HG03095 (cell line): ENCODE measurements at regions not wholly inside any gene's neighbourhood (a gene's known extent, or its start where the extent isn't known, plus 50 kb on each side); places are given as distances from the start of the nearest gene placed in this dataset.

ENCODE experiments used
- ATAC-seq: cut with Tn5 transposase; IDR thresholded peaks from one replicate; pipeline ENCODE4 v1.9.1; 2021; ENCODE audit warnings: moderate library complexity; ENCODE audit not compliant: unreplicated experiment

DNA sequence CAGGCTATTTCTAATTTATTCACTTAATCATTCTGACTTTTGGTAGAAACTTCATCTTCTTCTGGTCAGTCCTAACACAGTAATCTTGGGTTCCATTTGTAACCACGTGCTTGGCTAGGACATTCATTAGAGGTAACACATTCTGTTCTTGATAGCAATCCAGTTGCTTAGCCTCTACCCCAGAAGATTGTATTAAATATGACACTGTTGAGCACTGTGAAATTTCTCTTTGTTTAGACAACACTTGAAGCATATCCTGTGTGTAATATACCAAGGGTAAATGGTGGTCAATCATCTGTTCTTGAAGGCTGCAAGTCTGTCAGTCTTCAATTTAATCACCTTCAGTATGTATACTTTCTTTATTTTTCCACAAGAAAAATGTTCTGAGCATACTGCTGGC is 523.0 kb downstream of the ANKRD50 start:
- no peak for ATAC-seq

DNA sequence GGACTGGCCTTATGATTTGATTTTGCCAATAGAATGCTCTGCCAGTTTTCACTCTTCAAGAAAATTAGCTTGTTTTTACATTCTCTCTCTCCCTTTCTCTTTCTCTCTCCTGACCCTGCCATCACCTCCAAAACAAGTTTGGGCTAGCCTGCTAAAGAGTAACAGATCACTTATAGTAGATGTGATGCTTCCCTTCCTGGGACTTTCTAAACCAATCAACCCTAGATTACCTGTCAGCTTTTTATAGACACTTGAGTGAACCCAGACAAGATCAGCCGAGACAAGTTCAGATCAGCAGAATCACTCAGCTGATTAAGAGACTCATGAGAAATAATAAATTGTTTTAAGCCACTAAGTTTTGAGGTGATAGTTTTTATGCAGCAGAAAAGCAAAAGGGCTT is 521.2 kb downstream of the ANKRD50 start:
- ATAC-seq: no peak

DNA sequence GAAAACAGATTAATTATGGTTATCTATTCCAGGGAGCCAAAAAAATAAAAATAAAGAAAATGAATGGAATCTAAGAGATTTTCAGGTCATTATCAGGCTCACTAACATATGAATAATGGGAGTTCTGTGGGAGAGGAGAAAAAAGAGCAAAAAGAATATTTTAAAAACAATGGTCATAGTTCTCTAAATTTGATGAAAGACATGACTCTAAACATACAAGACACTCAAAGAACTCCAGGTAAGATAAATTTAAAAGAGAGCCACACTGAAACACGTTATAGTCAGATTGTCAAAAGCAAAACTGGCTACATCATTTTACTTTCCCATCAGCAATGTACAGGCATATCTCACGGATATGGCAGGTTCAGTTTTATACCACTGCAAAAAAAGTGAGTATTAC is 520.0 kb downstream of the ANKRD50 start:
- no peak for ATAC-seq

DNA sequence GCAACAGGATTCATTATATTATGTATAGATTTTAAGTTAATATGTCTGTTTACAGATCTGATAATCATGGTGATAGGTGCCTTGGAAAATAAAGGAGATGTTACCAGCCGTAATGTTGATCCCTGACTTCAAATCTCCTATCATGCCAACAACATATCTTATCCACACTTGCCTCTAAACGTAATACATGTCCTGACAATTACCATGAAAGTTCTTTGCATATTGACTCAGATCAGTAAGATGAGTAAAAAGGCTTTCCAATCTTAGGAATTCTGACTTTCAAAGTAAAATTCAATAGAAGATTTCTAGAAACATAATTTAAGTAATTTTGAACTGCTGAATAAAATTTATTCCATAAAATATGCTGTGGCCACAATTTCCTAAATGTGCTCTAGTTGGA is 513.3 kb downstream of the ANKRD50 start:
- no peak for ATAC-seq

DNA sequence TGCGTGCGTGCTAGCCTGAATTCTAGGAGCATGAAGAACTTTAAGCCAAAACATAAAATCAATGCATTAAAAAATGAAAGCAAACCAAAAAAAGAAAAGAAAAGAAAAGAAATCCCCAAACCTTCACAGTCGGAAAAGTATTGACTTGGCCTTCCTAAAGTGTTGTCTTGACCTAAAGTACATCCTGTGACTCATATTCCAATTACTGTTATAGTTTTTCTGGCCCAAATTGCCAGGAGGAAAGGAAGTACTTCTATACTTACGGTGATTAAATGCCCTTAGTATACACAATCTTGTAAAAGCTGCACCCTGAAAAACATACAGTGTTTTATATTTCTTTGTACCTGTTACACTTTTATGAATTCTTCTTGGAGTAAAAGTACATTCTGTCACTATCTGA is 512.8 kb downstream of the ANKRD50 start:
- ATAC-seq: no peak

DNA sequence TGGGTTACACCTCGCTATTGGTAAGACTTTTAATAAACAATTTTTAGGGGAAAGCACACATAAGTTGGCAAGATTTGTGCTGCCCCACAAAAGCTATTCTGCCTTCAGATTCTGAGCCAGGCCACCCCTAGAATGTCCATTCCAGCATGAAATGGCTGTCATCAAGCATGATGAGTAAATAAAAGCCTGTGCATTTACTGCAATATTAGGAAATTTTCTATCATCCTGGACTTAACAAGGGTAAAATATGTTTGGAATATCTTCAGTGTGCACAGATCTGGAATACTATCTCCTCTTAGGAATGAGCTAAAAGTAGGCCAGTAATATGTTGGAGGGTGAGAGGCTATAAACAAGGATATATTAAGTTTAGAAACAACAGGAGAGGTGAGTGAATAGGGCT is 510.9 kb downstream of the ANKRD50 start:
- ATAC-seq: no peak

DNA sequence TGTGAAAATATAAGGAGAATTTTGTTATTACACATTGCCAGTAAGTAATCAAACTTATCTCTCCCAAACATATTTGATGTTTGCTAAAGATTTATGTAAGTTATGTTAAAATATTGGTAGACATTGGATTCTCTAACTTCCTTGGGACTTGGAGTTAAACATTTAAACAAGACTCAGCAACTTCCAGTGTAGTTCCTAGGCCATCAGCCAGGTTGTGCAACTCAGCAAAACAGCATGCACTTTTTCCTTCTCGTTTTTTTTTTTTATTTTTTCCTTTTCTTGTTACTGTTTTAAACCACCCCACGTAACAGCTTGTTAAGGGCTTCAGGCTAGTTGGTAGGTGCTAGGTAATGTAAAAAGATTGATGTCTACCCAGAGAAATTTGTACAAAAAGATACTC is 510.4 kb downstream of the ANKRD50 start:
- ATAC-seq: no peak

DNA sequence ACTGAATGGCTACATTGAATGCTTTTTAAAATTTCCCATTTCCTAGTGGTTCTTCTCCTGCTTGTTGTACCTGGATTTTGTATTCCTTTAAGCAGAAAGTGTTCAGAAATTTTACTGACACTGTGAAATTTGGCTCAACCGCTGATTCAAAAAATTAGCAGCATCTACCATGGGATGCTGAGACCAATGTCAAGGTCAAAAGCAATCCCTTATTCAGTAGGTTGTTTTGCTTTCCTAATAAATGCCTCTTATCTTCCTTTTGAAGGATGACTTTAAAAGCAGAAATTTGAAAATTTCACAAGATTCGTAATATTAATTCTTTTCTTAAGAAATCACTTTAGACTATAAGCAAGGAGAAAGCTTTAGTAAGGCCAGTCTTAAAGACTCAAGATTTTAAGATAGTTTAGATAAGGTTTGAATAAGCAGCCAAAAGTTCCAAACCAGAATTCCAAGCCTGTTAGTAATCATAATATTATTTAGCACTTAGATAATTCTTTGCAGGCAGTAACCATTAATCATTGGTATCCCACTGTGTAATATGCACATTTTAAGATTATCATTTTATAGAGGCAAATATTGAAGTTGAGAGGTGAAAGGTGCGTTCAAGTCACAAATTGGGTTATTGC is 508.8 kb downstream of the ANKRD50 start:
- ATAC-seq: no peak

DNA sequence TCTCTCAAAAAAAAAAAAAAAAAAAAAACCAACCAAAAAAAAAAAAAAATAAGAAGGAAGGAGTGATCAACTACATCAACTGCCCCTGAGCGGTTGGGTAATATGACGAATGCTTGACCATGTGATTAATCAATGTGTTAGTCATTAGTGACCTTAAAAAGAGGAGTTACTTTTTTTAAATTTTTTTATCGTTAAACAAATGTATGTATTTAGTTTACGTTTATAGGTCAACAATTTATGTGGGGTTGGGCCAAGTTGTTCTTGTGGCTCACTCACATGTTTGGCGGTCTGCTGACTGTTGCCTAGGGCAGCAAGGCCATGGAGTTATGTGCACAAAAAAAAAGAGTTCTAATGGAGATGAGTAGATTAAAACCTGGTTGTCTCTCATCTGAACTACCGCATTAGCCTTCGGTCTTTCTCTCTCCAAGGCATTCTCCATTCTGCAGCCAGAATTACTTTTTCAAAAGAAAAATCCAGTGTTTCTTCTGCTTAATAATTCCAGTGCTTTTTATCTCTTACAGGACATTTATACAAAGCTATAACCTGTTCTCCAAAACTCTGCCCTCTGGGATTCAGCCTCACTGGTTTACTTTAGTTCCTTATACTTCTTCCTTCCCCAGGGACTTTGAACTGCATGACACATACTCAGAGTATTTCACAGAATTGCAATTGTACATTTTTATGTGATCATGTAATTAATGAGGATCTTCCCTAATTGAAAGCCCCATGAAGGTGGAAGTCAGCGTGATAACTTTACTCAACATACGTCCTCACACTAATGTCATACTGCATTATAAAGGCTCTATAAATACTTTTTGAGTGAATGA is 505.5 kb downstream of the ANKRD50 start:
- no peak for ATAC-seq

DNA sequence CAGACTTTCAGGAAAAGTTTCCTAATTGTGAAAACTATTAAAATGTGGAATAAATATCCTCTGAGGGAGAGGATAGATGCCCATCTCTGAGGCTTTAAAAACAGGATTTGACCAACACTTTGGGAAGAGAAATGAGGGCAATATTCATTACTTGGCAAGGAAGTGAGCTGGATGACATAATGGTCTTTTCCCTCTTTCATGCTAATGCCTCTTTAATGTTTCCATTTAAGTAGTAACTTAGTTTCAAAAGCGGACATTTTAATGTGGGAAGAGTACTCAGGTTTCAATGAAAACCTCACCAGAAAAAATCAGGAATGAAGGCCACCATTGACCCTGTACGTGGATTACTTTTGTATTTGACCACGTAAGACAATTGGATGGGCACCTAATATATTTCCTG is 503.3 kb downstream of the ANKRD50 start:
- ATAC-seq: no peak

DNA sequence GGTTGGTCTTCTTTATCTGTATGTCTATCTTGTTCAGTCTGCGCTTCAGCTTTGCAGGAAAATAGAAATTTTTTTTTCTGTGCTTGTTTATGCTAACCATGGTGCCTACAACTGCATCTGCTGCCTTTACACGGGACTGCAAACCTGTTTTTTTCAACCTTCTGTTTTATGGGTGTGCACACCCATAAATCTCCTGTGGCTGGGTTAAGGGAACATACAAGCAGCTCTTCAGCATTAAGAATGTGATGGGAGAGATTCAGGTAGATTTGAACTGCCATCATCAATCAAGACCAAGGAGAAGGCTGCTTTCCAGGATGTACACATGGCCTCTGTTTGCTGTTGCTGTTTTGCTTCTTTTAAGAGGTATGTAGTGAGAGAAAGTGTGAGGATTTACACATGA is 502.9 kb downstream of the ANKRD50 start:
- no peak for ATAC-seq

DNA sequence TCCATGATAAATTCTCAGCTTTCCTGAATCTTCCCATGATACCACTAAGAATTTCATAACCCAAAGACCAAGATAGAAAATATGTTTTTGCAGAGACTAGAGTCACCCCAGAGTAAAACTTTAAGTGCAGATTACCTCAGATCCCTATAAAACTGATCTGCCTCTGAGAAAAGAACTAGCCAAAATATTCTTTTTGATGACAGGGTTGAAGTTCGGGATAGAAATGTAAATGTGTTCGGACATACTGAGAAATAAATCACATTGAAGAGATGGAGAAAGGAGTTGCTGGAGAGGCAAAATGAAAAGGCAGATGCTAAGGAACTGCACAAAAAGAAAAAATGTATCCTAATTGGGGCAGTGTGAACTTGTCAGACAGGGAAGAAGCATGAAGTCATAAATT is 501.8 kb downstream of the ANKRD50 start:
- ATAC-seq: no peak

DNA sequence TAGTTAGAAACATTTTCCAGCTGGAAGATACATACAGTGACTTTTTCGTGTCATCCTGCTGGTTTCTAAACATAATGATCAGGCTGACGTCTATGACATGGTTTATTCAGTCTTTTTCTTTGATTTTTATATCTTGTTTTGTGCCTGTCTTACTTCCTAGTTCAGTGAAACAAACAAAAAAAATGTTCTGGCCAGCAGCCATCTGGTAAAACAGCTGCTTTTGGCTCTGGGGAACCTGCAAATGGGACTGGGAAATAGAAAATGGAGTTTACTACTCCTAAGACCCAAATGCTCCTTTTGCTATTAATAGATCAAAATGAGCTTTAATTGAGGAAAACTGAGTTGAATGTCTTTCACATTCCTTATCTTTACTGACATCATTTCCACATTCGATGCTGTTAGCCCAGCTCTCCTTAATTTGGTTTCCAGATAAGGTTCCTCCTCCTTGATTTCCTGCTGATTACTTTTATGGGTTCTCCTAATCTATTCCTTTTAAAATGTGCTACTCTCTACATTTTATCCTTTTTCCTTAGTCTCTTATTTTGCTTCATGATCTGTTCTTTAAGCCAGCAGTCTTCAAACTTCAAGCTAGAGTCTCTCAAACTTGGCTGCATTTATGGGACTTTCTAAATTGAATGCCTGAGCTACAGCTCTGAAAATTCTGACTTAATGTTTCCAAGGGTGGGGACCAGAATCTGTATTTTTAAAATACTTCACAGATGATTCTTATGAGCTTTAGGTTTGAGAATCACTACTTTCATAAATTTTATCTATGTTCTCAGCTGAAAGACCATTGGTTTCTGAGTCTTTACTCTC is 499.5 kb downstream of the ANKRD50 start:
- ATAC-seq: no peak

DNA sequence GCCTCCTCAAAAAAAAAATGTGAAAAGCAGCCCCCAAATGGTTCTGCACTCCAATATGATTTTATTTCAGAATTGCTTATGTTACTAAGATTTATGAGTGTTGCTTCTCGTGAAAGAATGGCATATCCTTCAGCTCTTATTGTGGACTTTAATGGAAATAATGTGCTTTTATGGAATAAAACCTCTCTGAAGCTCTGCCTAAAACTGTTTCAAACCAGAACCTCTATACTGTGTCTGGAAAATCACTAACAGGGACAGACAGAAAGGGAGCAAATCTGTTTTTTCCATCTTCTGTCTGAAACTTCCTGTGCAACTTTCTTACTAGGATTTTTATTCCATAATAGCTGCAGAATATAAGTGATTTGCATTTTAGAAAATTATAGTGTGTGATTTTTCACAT is 493.1 kb downstream of the ANKRD50 start:
- no peak for ATAC-seq

DNA sequence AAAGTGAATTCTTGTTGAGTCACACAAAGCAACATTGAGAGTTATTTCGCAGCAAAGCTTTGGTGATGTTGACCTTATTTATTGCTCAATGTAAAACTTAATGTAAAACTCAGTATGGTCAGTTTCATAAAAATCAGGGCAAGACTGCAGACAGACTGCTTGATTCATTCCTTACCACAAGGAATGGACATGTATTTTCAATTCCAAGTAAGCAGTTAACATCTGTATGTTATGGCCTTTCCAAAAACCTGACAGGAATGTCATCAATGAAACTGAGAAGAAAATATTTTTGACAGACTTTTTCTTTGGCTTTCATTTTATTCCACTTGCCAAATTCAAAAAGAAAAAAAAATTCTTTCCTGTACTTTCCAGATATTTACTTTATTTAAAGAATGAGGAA is 488.3 kb downstream of the ANKRD50 start:
- no peak for ATAC-seq

DNA sequence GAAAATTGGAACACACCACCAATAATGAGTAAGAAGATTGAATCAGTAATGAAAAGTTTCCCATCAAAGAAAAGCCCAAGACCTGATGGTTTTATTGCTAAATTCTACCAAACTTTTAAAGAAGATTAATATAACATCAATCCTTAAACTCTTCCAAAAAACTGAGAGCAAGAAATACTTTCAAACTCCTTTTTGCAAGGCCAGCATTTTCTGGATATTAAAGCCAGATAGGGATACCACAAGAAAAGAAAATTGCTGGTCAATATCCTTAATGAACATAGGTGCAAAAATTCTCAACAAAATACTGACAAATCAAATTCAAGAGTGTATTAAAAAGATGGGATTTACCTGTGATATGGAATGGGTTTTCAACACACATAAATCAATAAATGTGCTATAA is 484.6 kb downstream of the ANKRD50 start:
- no peak for ATAC-seq

DNA sequence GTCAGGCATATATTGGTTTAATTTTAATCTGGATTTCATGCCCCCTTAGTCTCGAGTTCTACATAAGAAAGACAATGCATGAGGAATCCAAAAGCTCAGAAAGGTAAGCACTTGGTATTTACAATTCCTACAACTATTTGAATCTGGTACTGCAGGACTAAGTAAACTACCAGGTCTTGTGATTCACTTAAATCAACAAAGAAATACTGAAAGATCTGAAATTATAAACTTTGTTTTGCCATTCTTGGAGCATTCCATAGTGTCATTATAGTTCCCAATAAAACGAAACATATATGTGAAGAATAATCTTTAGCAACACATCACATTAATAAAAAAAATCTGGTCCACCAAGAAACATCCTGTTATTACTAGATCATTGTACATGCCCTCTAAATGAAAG is 482.3 kb downstream of the ANKRD50 start:
- no peak for ATAC-seq

DNA sequence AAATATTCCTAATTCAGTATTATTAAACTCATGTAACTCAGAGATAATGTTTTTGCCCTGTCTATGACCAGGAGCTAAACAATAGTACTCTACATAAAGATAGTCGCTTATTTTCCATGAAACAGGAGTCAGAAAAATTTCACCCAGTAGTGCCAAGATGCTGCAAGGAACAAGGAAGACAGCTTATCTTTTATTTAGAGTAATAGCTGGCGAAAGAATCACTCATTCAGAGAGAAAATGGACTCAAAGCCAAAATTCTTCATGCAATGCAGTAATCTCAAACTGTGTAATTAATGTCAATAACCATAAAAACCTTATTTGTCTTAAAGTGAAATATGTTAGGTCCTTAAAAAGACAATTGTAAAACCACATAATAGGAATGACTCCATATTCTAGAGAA is 477.8 kb downstream of the ANKRD50 start:
- no peak for ATAC-seq

DNA sequence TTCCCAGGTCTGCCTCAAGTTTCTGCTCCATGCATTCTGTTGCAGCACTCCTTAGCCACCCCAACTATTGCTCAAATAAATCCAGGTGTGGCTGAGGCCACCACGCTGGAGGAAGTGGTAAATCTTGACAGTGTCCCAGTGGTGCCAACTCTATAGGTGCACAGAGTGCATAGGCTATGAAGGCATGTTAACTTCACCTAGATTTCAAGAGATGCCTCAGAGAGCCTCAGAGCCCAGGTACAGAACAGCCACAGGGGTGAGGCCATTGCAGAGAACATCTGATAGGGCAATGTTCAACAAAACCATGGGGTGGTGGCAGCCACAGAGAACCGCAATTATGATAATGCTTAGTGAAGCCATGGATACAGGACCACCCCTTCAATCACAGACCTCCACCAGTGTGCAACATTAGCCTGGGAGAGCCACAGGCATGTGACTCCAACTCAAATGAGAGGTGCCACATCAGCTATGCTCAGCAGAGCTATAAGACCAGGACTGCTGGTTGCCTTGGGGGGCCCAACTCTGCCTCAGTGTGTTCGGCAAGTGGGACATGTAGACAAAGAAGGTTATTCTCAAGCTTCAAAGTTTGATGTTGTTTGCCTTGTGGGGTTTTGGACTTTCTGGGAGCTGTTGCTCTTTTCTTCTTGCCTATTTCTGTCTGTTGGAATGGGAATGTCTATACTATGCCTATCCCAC is 468.7 kb downstream of the ANKRD50 start:
- no peak for ATAC-seq

DNA sequence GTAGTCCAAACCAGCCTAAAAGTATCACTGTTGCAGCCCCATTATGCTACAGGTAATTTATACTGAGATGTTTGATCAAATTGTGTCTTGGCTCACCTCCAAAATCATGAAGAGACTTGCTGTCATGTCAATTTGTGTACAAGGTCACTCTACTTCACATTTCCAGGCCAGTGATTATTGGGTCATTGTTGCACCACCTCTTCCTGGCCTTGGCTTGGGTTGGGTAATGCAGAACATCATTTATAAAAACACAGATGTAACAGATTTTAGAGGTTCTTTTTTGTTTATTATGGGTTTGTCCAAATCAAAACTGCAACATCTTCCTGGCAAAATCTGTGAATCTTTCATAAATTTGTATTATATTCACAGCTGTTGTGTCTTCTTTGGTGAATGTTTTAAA is 459.5 kb downstream of the ANKRD50 start:
- no peak for ATAC-seq
